A549 (cell line): ENCODE measurements at regions not wholly inside any gene's neighbourhood (a gene's known extent, or its start where the extent isn't known, plus 50 kb on each side); places are given as distances from the start of the nearest gene placed in this dataset.
"Not testable (repeated sequence)": the region's sequence is repeated elsewhere in the genome, so short reads cannot be mapped to it uniquely, and the experiment has no call there.

Experiments used
- BHLHE40 ChIP-seq: IDR thresholded peaks from 2 replicates; pipeline ENCODE4 v1.6.1; 2012; ENCODE audit warnings: low read depth, low read length, inconsistent platforms
- CEBPB ChIP-seq, 2 experiments: fragments of >200 bp in 1 of 2; sonication (Bioruptor Twin) in 1 of 2; formaldehyde crosslinking in 1 of 2; IDR thresholded peaks; 2 replicates each; pipeline ENCODE4 v1.6.1; 2012 to 2016
- CTCF ChIP-seq: fragments of >200 bp; sonication (Bioruptor Twin); formaldehyde crosslinking; IDR thresholded peaks from 3 replicates; pipeline ENCODE4 v1.5.1; 2016
- ESRRA ChIP-seq: fragments of 150-350 bp; IDR thresholded peaks from 2 replicates; pipeline ENCODE4 v1.6.1; 2014; ENCODE audit warnings: mild to moderate bottlenecking, low read length, borderline replicate concordance
- HDAC2 ChIP-seq: fragments of 200-600 bp; sonication (generic); IDR thresholded peaks from 2 replicates; pipeline ENCODE4 v1.6.1; 2016
- JUN ChIP-seq, 2 experiments: fragments of >200 bp; sonication (Bioruptor Twin); formaldehyde crosslinking; IDR thresholded peaks; 2 replicates in 1 of 2; 3 replicates in 1 of 2; pipeline ENCODE4 v1.6.1; 2016 to 2017
- MAZ ChIP-seq: fragments of 150-350 bp; IDR thresholded peaks from 2 replicates; pipeline ENCODE4 v1.6.1; 2014; ENCODE audit warnings: antibody characterized with exemption, low read depth, low read length, borderline replicate concordance
- REST ChIP-seq: fragments of 200-600 bp; sonication (generic); IDR thresholded peaks from 2 replicates; pipeline ENCODE4 v1.6.1; 2016; ENCODE audit warnings: antibody characterized with exemption, mild to moderate bottlenecking, moderate library complexity

DNA sequence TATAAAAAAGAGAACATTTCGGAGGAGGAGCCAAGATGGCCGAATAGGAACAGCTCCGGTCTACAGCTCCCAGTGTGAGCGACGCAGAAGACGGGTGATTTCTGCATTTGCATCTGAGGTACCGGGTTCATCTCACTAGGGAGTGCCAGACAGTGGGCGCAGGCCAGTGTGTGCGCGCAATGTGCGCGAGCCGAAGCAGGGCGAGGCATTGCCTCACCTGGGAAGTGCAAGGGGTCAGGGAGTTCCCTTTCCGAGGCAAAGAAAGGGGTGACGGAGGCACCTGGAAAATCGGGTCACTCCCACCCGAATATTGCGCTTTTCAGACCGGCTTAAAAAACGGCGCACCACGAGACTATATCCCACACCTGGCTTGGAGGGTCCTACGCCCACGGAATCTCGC, 141.9 kb upstream of the SYNPR start:
- not testable (repeated sequence) for TF ChIP-seq CEBPB (IDR thresholded peaks at IDR 0.05); JUN (IDR thresholded peaks at IDR 0.05); CTCF; MAZ; BHLHE40; ESRRA; REST; HDAC2
